HEK293 (cell line): ENCODE measurements at regions not wholly inside any gene's neighbourhood (a gene's known extent, or its start where the extent isn't known, plus 50 kb on each side); places are given as distances from the start of the nearest gene placed in this dataset.

Experiments used
- CTCF ChIA-PET: fragments of 350-600 bp; formaldehyde crosslinking; extraction: SDS; loops from one replicate; lab custom pipeline; 2021; ENCODE audit warnings: antibody characterized with exemption; lab: Yijun Ruan, JAX
- POLR2A ChIA-PET: fragments of 300-600 bp; formaldehyde crosslinking; extraction: SDS; loops from one replicate; lab custom pipeline; 2020; ENCODE audit warnings: antibody characterized with exemption, inconsistent platforms; lab: Yijun Ruan, JAX
- H3K27ac ChIP-seq: fragments of 200-500 bp; sonication (Bioruptor generic); 2 replicates; pipeline ENCODE4 v1.5.1; 2014; ENCODE audit warnings: low read depth, low read length, control low read depth, inconsistent platforms; ENCODE audit errors: extremely low read depth
- H3K36me3 ChIP-seq, 2 experiments: fragments of 200-500 bp in 1 of 2; sonication (Bioruptor generic) in 1 of 2; 1 replicate in 1 of 2; 2 replicates in 1 of 2; pipeline ENCODE4 v1.5.1; 2014 to 2017; ENCODE audit warnings: inconsistent platforms in 2 of 2, low read length in 2 of 2; ENCODE audit not compliant: control insufficient read depth in 2 of 2, insufficient read depth in 1 of 2
- H3K4me1 ChIP-seq: fragments of 200-500 bp; sonication (Bioruptor generic); 2 replicates; pipeline ENCODE4 v1.5.1; 2014; ENCODE audit warnings: mild to moderate bottlenecking, low read length, inconsistent platforms; ENCODE audit not compliant: control insufficient read depth, insufficient read depth
- H3K4me3 ChIP-seq: 2 replicates; pipeline ENCODE4 v1.5.1; 2011; ENCODE audit warnings: low read depth, mild to moderate bottlenecking, control low read depth, low read length, moderate library complexity
- H3K9me3 ChIP-seq: fragments of 200-500 bp; sonication (Bioruptor generic); 2 replicates; pipeline ENCODE4 v1.5.1; 2014; ENCODE audit warnings: low read depth, low read length, inconsistent platforms; ENCODE audit not compliant: control insufficient read depth, insufficient read depth
- GLIS2 ChIP-seq: fragments of 450-650 bp; formaldehyde crosslinking; IDR thresholded peaks from 2 replicates; pipeline ENCODE4 v1.5.1; 2016; ENCODE audit warnings: missing biosample characterization, missing genetic modification characterization
- IKZF3 ChIP-seq: fragments of 450-650 bp; IDR thresholded peaks from 2 replicates; pipeline ENCODE4 v1.5.0; 2018; ENCODE audit warnings: missing biosample characterization, mild to moderate bottlenecking, missing genetic modification characterization, moderate library complexity
- INSM2 ChIP-seq: fragments of 450-650 bp; formaldehyde crosslinking; IDR thresholded peaks from 2 replicates; pipeline ENCODE4 v1.5.1; 2016; ENCODE audit warnings: missing biosample characterization, missing genetic modification characterization
- KLF1 ChIP-seq: fragments of 450-650 bp; formaldehyde crosslinking; IDR thresholded peaks from 2 replicates; pipeline ENCODE4 v1.5.1; 2016; ENCODE audit warnings: missing biosample characterization, missing genetic modification characterization
- MEIS1 ChIP-seq: sonication (generic); formaldehyde crosslinking; IDR thresholded peaks from 2 replicates; pipeline ENCODE4 v1.8.1; 2022; ENCODE audit warnings: missing genetic modification reagents, mild to moderate bottlenecking, borderline replicate concordance
- SETDB1 ChIP-seq: IDR thresholded peaks from one replicate; pipeline ENCODE4 v1.6.1; 2017; ENCODE audit warnings: mild to moderate bottlenecking, low read length, moderate library complexity, mixed read lengths; ENCODE audit not compliant: insufficient read length
- WT1 ChIP-seq: fragments of 450-650 bp; formaldehyde crosslinking; IDR thresholded peaks from 2 replicates; pipeline ENCODE4 v1.5.1; 2016; ENCODE audit warnings: missing biosample characterization, missing genetic modification characterization
- ZNF121 ChIP-seq: fragments of 450-650 bp; formaldehyde crosslinking; IDR thresholded peaks from 2 replicates; pipeline ENCODE4 v1.5.1; 2016; ENCODE audit warnings: missing biosample characterization, missing genetic modification characterization
- ZNF155 ChIP-seq: fragments of 450-650 bp; formaldehyde crosslinking; IDR thresholded peaks from 2 replicates; pipeline ENCODE4 v1.5.1; 2016; ENCODE audit warnings: missing biosample characterization, missing genetic modification characterization
- ZNF223 ChIP-seq: fragments of 450-650 bp; formaldehyde crosslinking; IDR thresholded peaks from 2 replicates; pipeline ENCODE4 v1.5.1; 2016; ENCODE audit warnings: missing biosample characterization, missing genetic modification characterization
- ZNF280C ChIP-seq: fragments of 450-650 bp; formaldehyde crosslinking; IDR thresholded peaks from 2 replicates; pipeline ENCODE4 v1.5.1; 2016; ENCODE audit warnings: missing biosample characterization, missing genetic modification characterization
- ZNF311 ChIP-seq: fragments of 450-650 bp; formaldehyde crosslinking; IDR thresholded peaks from 2 replicates; pipeline ENCODE4 v1.5.1; 2017; ENCODE audit warnings: missing biosample characterization, missing genetic modification characterization, borderline replicate concordance
- ZNF416 ChIP-seq: fragments of 450-650 bp; formaldehyde crosslinking; IDR thresholded peaks from 2 replicates; pipeline ENCODE4 v1.5.1; 2016; ENCODE audit warnings: missing biosample characterization, missing genetic modification characterization
- ZNF626 ChIP-seq: fragments of 450-650 bp; sonication (Bioruptor Pico); formaldehyde crosslinking; IDR thresholded peaks from 2 replicates; pipeline ENCODE4 v1.5.1; 2018; ENCODE audit warnings: missing biosample characterization, missing genetic modification characterization, inconsistent platforms
- ZNF629 ChIP-seq: fragments of 450-650 bp; formaldehyde crosslinking; IDR thresholded peaks from 2 replicates; pipeline ENCODE4 v1.5.1; 2017; ENCODE audit warnings: missing biosample characterization, missing genetic modification characterization
- ZNF785 ChIP-seq: fragments of 450-650 bp; formaldehyde crosslinking; IDR thresholded peaks from 2 replicates; pipeline ENCODE4 v1.5.1; 2016; ENCODE audit warnings: missing biosample characterization, missing genetic modification characterization
- ZNF830 ChIP-seq: fragments of 450-650 bp; IDR thresholded peaks from 2 replicates; pipeline ENCODE4 v1.5.0; 2018; ENCODE audit warnings: missing biosample characterization, missing genetic modification characterization, low read depth, mild to moderate bottlenecking, moderate library complexity
- ZNF837 ChIP-seq: fragments of 450-650 bp; formaldehyde crosslinking; IDR thresholded peaks from 2 replicates; pipeline ENCODE4 v1.5.1; 2016; ENCODE audit warnings: missing biosample characterization, missing genetic modification characterization
- TF ChIP-seq, protein P1 (sequence below): fragments of 450-650 bp; formaldehyde crosslinking; IDR thresholded peaks from 2 replicates; pipeline ENCODE4 v1.5.1; 2017; ENCODE audit warnings: missing biosample characterization, mild to moderate bottlenecking, missing genetic modification characterization, moderate library complexity
- TF ChIP-seq, protein P2 (sequence below): fragments of 450-650 bp; formaldehyde crosslinking; IDR thresholded peaks from 2 replicates; pipeline ENCODE4 v1.5.0; 2017; ENCODE audit warnings: missing biosample characterization, missing genetic modification characterization, borderline replicate concordance
- TF ChIP-seq, protein P3 (sequence below): fragments of 450-650 bp; formaldehyde crosslinking; IDR thresholded peaks from 2 replicates; pipeline ENCODE4 v1.5.1; 2016; ENCODE audit warnings: missing biosample characterization, missing genetic modification characterization, borderline replicate concordance

DNA sequence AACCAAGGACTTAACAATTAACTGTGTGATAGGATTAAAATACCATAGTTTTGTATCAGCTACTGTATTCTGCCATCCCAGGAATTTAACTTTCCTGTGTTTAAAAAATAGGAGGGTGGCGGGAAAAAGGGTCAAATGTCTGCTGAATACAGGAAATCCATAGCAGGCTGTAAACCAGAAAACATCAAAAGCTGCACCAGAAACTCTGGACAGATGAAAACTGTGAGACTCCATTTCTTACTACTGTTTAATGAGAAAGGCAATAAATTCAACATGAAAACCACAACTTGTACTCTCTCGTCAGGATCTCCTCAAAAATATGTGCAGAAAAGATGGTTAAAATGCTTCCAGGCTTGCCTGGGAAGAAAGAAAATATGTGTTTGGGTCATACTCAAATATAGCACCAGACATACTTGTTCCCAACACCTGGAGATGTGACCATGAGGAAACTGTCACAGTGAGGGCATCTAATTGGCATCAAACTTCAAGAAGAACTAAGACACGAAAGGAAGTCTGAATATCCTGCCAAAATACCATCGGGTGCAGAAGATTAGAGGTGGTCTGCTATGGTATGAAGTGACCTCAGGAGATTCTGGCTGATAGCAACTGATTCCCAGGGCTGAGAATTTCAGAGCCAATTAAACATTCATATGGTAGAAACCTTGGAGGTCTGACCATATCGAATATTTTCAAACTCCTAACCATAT lies 164.7 kb upstream of the TARS1 start:
- H3K4me1 ChIP-seq: no peaks in the 10 kb centered on the region
- no peak for TF ChIP-seq INSM2
- TF ChIP-seq ZNF830 (tag by site-specific recombination): no peak
- no peak for TF ChIP-seq SETDB1
- no peak for TF ChIP-seq ZNF311 (tag by site-specific recombination)
- no peak for TF ChIP-seq MEIS1 (CRISPR knock-in tag)
- TF ChIP-seq, all 188 proteins: peak for 0
- Histone ChIP-seq H3K9me3 (no peaks in the 10 kb centered on the region), H3K27ac (no peak overlapping the region), H3K36me3 (no peaks in the 10 kb centered on the region), H3K4me3 (no peak overlapping the region)
- CTCF ChIA-PET: interaction anchor here (0.6 to 0.7 kb wide), 2 partner anchors 21 to 110 kb away, joined by 3 read pairs; no protein-coding TSS in a partner anchor
- POLR2A ChIA-PET: no interaction called here

GRCh38 chr5:33276628-33276950 lies 164.2 kb upstream of the TARS1 start:
- Histone ChIP-seq H3K36me3 (no peaks in the 10 kb centered on the region), H3K4me3 (no peak overlapping the region), H3K27ac (no peak overlapping the region), H3K4me1 (0 out of 2 replicates have a peak, but pooled peaks cover 2% of the 10 kb centered on the region), H3K9me3 (no peaks in the 10 kb centered on the region)
- POLR2A ChIA-PET: no interaction called here
- CTCF ChIA-PET: interaction anchor here (0.6 to 0.7 kb wide), 2 partner anchors 21 to 110 kb away, joined by 3 read pairs; no protein-coding TSS in a partner anchor
- no peak for TF ChIP-seq ZNF223 (tag by site-specific recombination)
- TF ChIP-seq ZNF629: no peak
- no peak for TF ChIP-seq ZNF155 (tag by site-specific recombination)
- TF ChIP-seq IKZF3: no peak
- TF ChIP-seq WT1: no peak
- TF ChIP-seq, protein P1, sequence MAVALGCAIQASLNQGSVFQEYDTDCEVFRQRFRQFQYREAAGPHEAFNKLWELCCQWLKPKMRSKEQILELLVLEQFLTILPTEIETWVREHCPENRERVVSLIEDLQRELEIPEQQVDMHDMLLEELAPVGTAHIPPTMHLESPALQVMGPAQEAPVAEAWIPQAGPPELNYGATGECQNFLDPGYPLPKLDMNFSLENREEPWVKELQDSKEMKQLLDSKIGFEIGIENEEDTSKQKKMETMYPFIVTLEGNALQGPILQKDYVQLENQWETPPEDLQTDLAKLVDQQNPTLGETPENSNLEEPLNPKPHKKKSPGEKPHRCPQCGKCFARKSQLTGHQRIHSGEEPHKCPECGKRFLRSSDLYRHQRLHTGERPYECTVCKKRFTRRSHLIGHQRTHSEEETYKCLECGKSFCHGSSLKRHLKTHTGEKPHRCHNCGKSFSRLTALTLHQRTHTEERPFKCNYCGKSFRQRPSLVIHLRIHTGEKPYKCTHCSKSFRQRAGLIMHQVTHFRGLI (tag by site-specific recombination): no peak
- TF ChIP-seq GLIS2 (tag by site-specific recombination): no peak
- no peak for TF ChIP-seq ZNF121 (tag by site-specific recombination)
- TF ChIP-seq ZNF416 (tag by site-specific recombination): no peak
- TF ChIP-seq, protein P2, sequence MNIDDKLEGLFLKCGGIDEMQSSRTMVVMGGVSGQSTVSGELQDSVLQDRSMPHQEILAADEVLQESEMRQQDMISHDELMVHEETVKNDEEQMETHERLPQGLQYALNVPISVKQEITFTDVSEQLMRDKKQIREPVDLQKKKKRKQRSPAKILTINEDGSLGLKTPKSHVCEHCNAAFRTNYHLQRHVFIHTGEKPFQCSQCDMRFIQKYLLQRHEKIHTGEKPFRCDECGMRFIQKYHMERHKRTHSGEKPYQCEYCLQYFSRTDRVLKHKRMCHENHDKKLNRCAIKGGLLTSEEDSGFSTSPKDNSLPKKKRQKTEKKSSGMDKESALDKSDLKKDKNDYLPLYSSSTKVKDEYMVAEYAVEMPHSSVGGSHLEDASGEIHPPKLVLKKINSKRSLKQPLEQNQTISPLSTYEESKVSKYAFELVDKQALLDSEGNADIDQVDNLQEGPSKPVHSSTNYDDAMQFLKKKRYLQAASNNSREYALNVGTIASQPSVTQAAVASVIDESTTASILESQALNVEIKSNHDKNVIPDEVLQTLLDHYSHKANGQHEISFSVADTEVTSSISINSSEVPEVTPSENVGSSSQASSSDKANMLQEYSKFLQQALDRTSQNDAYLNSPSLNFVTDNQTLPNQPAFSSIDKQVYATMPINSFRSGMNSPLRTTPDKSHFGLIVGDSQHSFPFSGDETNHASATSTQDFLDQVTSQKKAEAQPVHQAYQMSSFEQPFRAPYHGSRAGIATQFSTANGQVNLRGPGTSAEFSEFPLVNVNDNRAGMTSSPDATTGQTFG (tag by site-specific recombination): no peak
- no peak for TF ChIP-seq ZNF837 (tag by site-specific recombination)
- TF ChIP-seq ZNF626 (tag by site-specific recombination): no peak
- TF ChIP-seq ZNF280C (tag by site-specific recombination): no peak
- no peak for TF ChIP-seq KLF1 (tag by site-specific recombination)
- no peak for TF ChIP-seq ZNF785 (tag by site-specific recombination)
- TF ChIP-seq, protein P3, sequence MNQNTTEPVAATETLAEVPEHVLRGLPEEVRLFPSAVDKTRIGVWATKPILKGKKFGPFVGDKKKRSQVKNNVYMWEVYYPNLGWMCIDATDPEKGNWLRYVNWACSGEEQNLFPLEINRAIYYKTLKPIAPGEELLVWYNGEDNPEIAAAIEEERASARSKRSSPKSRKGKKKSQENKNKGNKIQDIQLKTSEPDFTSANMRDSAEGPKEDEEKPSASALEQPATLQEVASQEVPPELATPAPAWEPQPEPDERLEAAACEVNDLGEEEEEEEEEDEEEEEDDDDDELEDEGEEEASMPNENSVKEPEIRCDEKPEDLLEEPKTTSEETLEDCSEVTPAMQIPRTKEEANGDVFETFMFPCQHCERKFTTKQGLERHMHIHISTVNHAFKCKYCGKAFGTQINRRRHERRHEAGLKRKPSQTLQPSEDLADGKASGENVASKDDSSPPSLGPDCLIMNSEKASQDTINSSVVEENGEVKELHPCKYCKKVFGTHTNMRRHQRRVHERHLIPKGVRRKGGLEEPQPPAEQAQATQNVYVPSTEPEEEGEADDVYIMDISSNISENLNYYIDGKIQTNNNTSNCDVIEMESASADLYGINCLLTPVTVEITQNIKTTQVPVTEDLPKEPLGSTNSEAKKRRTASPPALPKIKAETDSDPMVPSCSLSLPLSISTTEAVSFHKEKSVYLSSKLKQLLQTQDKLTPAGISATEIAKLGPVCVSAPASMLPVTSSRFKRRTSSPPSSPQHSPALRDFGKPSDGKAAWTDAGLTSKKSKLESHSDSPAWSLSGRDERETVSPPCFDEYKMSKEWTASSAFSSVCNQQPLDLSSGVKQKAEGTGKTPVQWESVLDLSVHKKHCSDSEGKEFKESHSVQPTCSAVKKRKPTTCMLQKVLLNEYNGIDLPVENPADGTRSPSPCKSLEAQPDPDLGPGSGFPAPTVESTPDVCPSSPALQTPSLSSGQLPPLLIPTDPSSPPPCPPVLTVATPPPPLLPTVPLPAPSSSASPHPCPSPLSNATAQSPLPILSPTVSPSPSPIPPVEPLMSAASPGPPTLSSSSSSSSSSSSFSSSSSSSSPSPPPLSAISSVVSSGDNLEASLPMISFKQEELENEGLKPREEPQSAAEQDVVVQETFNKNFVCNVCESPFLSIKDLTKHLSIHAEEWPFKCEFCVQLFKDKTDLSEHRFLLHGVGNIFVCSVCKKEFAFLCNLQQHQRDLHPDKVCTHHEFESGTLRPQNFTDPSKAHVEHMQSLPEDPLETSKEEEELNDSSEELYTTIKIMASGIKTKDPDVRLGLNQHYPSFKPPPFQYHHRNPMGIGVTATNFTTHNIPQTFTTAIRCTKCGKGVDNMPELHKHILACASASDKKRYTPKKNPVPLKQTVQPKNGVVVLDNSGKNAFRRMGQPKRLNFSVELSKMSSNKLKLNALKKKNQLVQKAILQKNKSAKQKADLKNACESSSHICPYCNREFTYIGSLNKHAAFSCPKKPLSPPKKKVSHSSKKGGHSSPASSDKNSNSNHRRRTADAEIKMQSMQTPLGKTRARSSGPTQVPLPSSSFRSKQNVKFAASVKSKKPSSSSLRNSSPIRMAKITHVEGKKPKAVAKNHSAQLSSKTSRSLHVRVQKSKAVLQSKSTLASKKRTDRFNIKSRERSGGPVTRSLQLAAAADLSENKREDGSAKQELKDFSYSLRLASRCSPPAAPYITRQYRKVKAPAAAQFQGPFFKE (tag by site-specific recombination): no peak
